NB4 (cell line): ENCODE measurements at regions not wholly inside any gene's neighbourhood (a gene's known extent, or its start where the extent isn't known, plus 50 kb on each side); places are given as distances from the start of the nearest gene placed in this dataset.

Experiments used
- MYC ChIP-seq: IDR thresholded peaks from 2 replicates; pipeline ENCODE4 v1.6.1; 2011; ENCODE audit warnings: low read depth, low read length
- POLR2A ChIP-seq: IDR thresholded peaks from 2 replicates; pipeline ENCODE4 v1.6.1; 2011; ENCODE audit warnings: mild to moderate bottlenecking; ENCODE audit not compliant: insufficient read length; ENCODE audit errors: extremely low read depth
- TF ChIP-seq, protein P1 (sequence below): IDR thresholded peaks from one replicate; pipeline ENCODE4 v1.5.1; 2012; ENCODE audit warnings: low read depth, low read length
- TF ChIP-seq, protein P2 (sequence below): IDR thresholded peaks from 2 replicates; pipeline ENCODE4 v1.6.1; 2011; ENCODE audit warnings: low read depth, low read length

DNA sequence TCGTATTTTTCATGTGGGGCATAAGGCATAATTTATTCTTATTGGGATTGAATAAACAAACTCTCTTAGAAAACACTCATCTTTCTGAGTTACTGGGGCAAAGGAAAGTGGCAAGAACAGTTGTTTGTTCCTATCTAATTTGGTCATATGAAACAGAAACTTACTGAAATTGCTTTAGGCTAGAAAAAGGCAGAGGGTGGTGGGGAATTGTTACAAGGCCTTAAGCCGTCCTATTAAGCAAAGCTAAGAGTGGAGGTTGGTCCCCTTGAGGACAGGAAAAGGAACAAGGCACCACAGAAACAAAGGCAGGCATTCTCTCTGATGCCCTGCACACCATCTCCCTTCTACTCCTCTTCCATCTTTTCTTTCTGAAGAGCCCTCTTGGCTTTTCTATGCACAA lies 830.9 kb downstream of the EDEM1 start:
- TF ChIP-seq, protein P1, sequence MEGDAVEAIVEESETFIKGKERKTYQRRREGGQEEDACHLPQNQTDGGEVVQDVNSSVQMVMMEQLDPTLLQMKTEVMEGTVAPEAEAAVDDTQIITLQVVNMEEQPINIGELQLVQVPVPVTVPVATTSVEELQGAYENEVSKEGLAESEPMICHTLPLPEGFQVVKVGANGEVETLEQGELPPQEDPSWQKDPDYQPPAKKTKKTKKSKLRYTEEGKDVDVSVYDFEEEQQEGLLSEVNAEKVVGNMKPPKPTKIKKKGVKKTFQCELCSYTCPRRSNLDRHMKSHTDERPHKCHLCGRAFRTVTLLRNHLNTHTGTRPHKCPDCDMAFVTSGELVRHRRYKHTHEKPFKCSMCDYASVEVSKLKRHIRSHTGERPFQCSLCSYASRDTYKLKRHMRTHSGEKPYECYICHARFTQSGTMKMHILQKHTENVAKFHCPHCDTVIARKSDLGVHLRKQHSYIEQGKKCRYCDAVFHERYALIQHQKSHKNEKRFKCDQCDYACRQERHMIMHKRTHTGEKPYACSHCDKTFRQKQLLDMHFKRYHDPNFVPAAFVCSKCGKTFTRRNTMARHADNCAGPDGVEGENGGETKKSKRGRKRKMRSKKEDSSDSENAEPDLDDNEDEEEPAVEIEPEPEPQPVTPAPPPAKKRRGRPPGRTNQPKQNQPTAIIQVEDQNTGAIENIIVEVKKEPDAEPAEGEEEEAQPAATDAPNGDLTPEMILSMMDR, result no peak
- TF ChIP-seq POLR2A, result no peak
- no peak for TF ChIP-seq MYC
- TF ChIP-seq, protein P2, sequence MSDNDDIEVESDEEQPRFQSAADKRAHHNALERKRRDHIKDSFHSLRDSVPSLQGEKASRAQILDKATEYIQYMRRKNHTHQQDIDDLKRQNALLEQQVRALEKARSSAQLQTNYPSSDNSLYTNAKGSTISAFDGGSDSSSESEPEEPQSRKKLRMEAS, result no peak
